Kidney (tissue), 13 donors: ENCODE measurements at regions not wholly inside any gene's neighbourhood (a gene's known extent, or its start where the extent isn't known, plus 50 kb on each side); places are given as distances from the start of the nearest gene placed in this dataset.

Source experiments
- DNase-seq, 5 donors: peaks; one replicate each; pipeline ENCODE4 v3.0.0-alpha.2; 2013 to 2020
- FAIRE-seq: peaks from 2 replicates; lab custom pipeline; 2012; peaks lifted over from hg19 to GRCh38; lab: Jason Lieb, UNC
- H3K27ac ChIP-seq, 2 donors: one replicate each; pipeline ENCODE4 v1.7.0; 2013; ENCODE audit warnings: low read depth in 2 of 2, low read length in 2 of 2, inconsistent platforms in 1 of 2
- H3K27me3 ChIP-seq: one replicate; pipeline ENCODE4 v1.7.1; 2013; ENCODE audit warnings: low read length, inconsistent platforms; ENCODE audit not compliant: control insufficient read depth, insufficient read depth
- H3K36me3 ChIP-seq, 3 donors: one replicate each; pipeline versions ENCODE4 v1.7.0 to v1.7.1; 2013; ENCODE audit warnings: low read length in 3 of 3, control low read depth in 1 of 3, inconsistent platforms in 1 of 3; ENCODE audit not compliant: insufficient read depth in 3 of 3, control insufficient read depth in 2 of 3
- H3K4me1 ChIP-seq, 3 donors: one replicate each; pipeline versions ENCODE4 v1.7.0 to v1.7.1; 2013; ENCODE audit warnings: low read length in 3 of 3, inconsistent platforms in 1 of 3, low read depth in 1 of 3; ENCODE audit not compliant: control insufficient read depth in 2 of 3, insufficient read depth in 2 of 3
- H3K4me3 ChIP-seq, 3 donors: one replicate each; pipeline versions ENCODE4 v1.7.0 to v1.8.1; 2013; ENCODE audit warnings: low read length in 3 of 3, control low read depth in 1 of 3, inconsistent platforms in 1 of 3
- H3K9ac ChIP-seq, 3 donors: one replicate each; pipeline versions ENCODE4 v1.7.0 to v1.7.1; 2013; ENCODE audit warnings: low read length in 3 of 3, control low read depth in 1 of 3, inconsistent platforms in 1 of 3
- H3K9me3 ChIP-seq, 3 donors: one replicate each; pipeline versions ENCODE4 v1.7.0 to v1.7.1; 2013; ENCODE audit warnings: low read length in 3 of 3, control low read depth in 1 of 3, inconsistent platforms in 1 of 3; ENCODE audit not compliant: control insufficient read depth in 2 of 3, insufficient read depth in 1 of 3
- intact Hi-C: fragments of 100-400 bp; cut with DNase I; formaldehyde crosslinking; loops from one replicate; pipeline ENCODE4 v1.11.1; 2022
- TF ChIP-seq, protein P1 (sequence below): IDR thresholded peaks from 3 replicates; pipeline ENCODE4 v1.5.1; 2012; ENCODE audit warnings: mild to moderate bottlenecking, moderate library complexity, borderline replicate concordance; ENCODE audit not compliant: insufficient read depth; ENCODE audit errors: extremely low read depth
- donor health status: control.
- donor health status: control.
- donor health status: control.
- donor health status: control.
- donor health status: control.
- donor health status: DM: yes; HTN: yes; CAD: no.
- donor health status: Normal renal cell carcinoma (clear cell type).

DNA sequence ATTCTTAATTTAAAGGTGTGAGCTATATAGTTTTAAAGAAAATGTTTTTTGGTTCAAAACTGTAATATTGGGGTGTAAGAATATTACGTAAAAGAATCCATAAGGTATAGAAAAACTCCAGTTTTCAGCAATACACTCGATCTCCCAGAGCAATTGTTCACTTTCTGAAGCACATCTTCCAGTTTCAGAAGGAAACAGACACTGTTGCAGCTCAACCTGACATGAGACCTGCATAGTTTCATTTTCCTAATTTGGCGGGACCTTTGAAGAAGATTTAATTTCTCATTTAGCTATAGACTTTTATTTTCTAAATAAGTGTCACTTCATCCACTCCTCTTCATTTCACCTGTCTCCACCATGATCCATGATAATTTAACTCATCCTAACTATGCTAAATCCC lies 281.5 kb downstream of the HTR1B start:
- Histone ChIP-seq H3K4me1 (no peaks in the 10 kb centered on the region), H3K27ac (no peak overlapping the region), H3K9me3 (no peaks in the 10 kb centered on the region), H3K36me3 (no peaks in the 10 kb centered on the region), H3K9ac (no peak overlapping the region), H3K4me3 (no peak overlapping the region), H3K27me3 (no peaks in the 10 kb centered on the region)
- DNase-seq (no peak), FAIRE-seq (no peak)
- intact Hi-C loops: no loop called here
- TF ChIP-seq, protein P1, sequence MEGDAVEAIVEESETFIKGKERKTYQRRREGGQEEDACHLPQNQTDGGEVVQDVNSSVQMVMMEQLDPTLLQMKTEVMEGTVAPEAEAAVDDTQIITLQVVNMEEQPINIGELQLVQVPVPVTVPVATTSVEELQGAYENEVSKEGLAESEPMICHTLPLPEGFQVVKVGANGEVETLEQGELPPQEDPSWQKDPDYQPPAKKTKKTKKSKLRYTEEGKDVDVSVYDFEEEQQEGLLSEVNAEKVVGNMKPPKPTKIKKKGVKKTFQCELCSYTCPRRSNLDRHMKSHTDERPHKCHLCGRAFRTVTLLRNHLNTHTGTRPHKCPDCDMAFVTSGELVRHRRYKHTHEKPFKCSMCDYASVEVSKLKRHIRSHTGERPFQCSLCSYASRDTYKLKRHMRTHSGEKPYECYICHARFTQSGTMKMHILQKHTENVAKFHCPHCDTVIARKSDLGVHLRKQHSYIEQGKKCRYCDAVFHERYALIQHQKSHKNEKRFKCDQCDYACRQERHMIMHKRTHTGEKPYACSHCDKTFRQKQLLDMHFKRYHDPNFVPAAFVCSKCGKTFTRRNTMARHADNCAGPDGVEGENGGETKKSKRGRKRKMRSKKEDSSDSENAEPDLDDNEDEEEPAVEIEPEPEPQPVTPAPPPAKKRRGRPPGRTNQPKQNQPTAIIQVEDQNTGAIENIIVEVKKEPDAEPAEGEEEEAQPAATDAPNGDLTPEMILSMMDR: no peak

DNA sequence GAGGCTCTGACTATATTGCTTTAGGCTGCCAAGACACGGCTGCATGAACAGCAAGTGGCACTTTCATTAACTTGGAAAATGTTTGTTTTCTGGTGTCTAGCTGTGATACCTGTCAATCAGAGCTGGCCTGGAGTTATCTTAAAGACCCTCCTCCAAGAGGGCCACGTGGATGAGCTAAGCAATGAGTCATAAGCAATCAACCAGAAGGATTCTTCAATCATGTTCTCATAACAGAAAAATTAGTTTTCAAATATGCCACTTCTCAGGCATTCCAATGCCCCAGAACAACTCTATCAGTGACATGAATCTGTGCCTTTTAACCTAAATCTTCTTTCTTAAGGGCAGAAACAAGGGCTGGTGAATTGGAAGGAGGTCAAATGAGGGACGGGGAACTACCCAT lies 283.0 kb downstream of the HTR1B start:
- Histone ChIP-seq H3K4me3 (no peak overlapping the region), H3K4me1 (no peaks in the 10 kb centered on the region), H3K27ac (no peak overlapping the region), H3K27me3 (no peaks in the 10 kb centered on the region), H3K9ac (no peak overlapping the region), H3K36me3 (no peaks in the 10 kb centered on the region), H3K9me3 (no peaks in the 10 kb centered on the region)
- FAIRE-seq (no peak), DNase-seq (no peak)
- intact Hi-C loops: no loop called here
- TF ChIP-seq, protein P1: no peak

DNA sequence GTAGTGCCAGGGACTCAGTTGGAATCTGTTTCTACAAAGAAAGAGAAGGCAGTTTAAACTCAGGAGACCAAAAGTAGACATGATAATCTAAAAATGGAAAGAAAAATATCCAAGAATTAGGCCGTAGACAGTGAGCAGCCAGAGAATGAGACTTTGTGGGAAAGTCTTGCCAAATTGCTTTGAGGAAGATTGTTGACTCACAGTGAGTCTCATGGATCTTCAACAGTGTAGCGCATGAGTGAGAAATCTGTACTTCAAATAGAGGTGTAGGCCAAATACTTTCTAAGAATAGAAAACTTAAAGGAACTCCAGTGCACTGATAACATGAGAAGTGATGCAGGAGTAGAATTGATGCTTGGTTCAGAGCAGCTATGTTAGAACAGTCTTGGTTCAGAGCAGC lies 284.5 kb downstream of the HTR1B start:
- DNase-seq: no peak
- Histone ChIP-seq H3K4me1 (no peaks in the 10 kb centered on the region), H3K36me3 (no peaks in the 10 kb centered on the region), H3K27me3 (no peaks in the 10 kb centered on the region), H3K4me3 (no peak overlapping the region), H3K9me3 (no peaks in the 10 kb centered on the region), H3K27ac (no peak overlapping the region), H3K9ac (no peak overlapping the region)
- TF ChIP-seq, protein P1: no peak
- intact Hi-C loops: no loop called here
- FAIRE-seq: no peak

DNA sequence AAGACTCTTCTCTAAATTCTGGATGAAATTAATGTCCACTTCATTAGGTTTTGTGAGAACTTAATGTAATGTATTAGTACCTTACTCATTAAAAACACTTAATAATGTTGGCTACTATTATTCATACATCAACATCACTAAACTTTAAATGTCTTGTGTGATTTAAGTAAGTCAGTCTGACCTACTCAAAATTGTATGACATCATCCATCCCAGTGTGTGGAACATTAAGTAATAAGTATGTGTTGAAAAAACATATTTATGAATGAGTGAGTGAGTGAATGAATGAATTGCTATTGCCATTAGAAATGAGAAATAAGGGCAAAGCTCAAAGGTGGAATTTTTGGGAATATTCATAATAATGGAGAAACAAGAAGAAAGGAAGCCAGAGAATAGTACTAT lies 285.8 kb downstream of the HTR1B start:
- no peaks in the 10 kb centered on the region for H3K36me3 ChIP-seq
- DNase-seq (no peak), FAIRE-seq (no peak)
- TF ChIP-seq, protein P1: no peak
- H3K9me3 ChIP-seq: no peaks in the 10 kb centered on the region
- H3K9ac ChIP-seq: no peak overlapping the region
- intact Hi-C loops: no loop called here
- H3K27me3 ChIP-seq: no peaks in the 10 kb centered on the region
- H3K4me3 ChIP-seq: no peak overlapping the region
- H3K27ac ChIP-seq: no peak overlapping the region
- no peaks in the 10 kb centered on the region for H3K4me1 ChIP-seq
